H9 (cell line): ENCODE measurements at regions not wholly inside any gene's neighbourhood (a gene's known extent, or its start where the extent isn't known, plus 50 kb on each side); places are given as distances from the start of the nearest gene placed in this dataset.
A peak's percentile ranks its signal among the peaks of the same experiment; 100 is the strongest.

Source experiments
- DNase-seq: peaks from one replicate; pipeline ENCODE4 v3.0.0-alpha.2; 2017
- H2AFZ ChIP-seq: one replicate; pipeline ENCODE4 v1.6.1; 2013; ENCODE audit warnings: mild to moderate bottlenecking, low read length, control low read depth, moderate library complexity
- H2AK5ac ChIP-seq: 2 replicates; pipeline ENCODE4 v1.6.1; 2013; ENCODE audit warnings: low read length, control low read depth, mixed read lengths; ENCODE audit not compliant: insufficient read length
- H2BK120ac ChIP-seq: one replicate; pipeline ENCODE4 v1.6.1; 2013; ENCODE audit warnings: low read depth, mild to moderate bottlenecking, low read length, control low read depth, inconsistent platforms; ENCODE audit not compliant: poor library complexity, severe bottlenecking
- H2BK12ac ChIP-seq: 2 replicates; pipeline ENCODE4 v1.6.1; 2013; ENCODE audit warnings: low read length, control low read depth, mixed read lengths, low read depth; ENCODE audit not compliant: insufficient read length
- H2BK15ac ChIP-seq: 2 replicates; pipeline ENCODE4 v1.6.1; 2013; ENCODE audit warnings: low read depth, low read length, control low read depth
- H2BK20ac ChIP-seq: one replicate; pipeline ENCODE4 v1.6.1; 2013; ENCODE audit warnings: low read depth, mild to moderate bottlenecking, low read length, control low read depth, inconsistent platforms; ENCODE audit not compliant: poor library complexity, severe bottlenecking
- H2BK5ac ChIP-seq: 2 replicates; pipeline ENCODE4 v1.6.1; 2013; ENCODE audit warnings: low read length, control low read depth, mixed read lengths; ENCODE audit not compliant: insufficient read length
- H3K14ac ChIP-seq: 2 replicates; pipeline ENCODE4 v1.6.1; 2013; ENCODE audit warnings: low read length, control low read depth; ENCODE audit not compliant: insufficient read depth
- H3K18ac ChIP-seq: 2 replicates; pipeline ENCODE4 v1.6.1; 2013; ENCODE audit warnings: low read depth, mild to moderate bottlenecking, mixed read lengths, low read length, control low read depth; ENCODE audit not compliant: insufficient read length
- H3K23ac ChIP-seq: 2 replicates; pipeline ENCODE4 v1.6.1; 2013; ENCODE audit warnings: low read length, control low read depth, mixed read lengths, low read depth; ENCODE audit not compliant: insufficient read length
- H3K23me2 ChIP-seq: 2 replicates; pipeline ENCODE4 v1.6.1; 2013; ENCODE audit warnings: low read depth, mild to moderate bottlenecking, mixed read lengths, low read length, control low read depth; ENCODE audit not compliant: insufficient read length, poor library complexity, severe bottlenecking
- H3K27ac ChIP-seq: 2 replicates; pipeline ENCODE4 v1.5.1; 2013; ENCODE audit warnings: low read length, control low read depth, mixed read lengths, low read depth; ENCODE audit not compliant: insufficient read length
- H3K27me3 ChIP-seq: 2 replicates; pipeline ENCODE4 v1.6.1; 2013; ENCODE audit warnings: low read length, control low read depth, inconsistent platforms; ENCODE audit not compliant: insufficient read depth
- H3K4ac ChIP-seq: 2 replicates; pipeline ENCODE4 v1.6.1; 2013; ENCODE audit warnings: low read depth, mild to moderate bottlenecking, control low read depth, inconsistent platforms, low read length, moderate library complexity
- H3K4me1 ChIP-seq: 2 replicates; pipeline ENCODE4 v1.6.1; 2013; ENCODE audit warnings: low read length, control low read depth, inconsistent platforms; ENCODE audit not compliant: insufficient read depth
- H3K4me2 ChIP-seq: 2 replicates; pipeline ENCODE4 v1.6.1; 2013; ENCODE audit warnings: low read length, control low read depth, mixed read lengths; ENCODE audit not compliant: insufficient read length, insufficient read depth
- H3K56ac ChIP-seq: 2 replicates; pipeline ENCODE4 v1.6.1; 2013; ENCODE audit warnings: low read depth, mild to moderate bottlenecking, mixed read lengths, low read length, control low read depth; ENCODE audit not compliant: insufficient read length
- H3K79me1 ChIP-seq: 2 replicates; pipeline ENCODE4 v1.6.1; 2013; ENCODE audit warnings: low read depth, mild to moderate bottlenecking, moderate library complexity, low read length, control low read depth, inconsistent platforms; ENCODE audit not compliant: insufficient read depth, poor library complexity, severe bottlenecking
- H3K79me2 ChIP-seq: 2 replicates; pipeline ENCODE4 v1.6.1; 2013; ENCODE audit warnings: low read length, control low read depth, inconsistent platforms; ENCODE audit not compliant: insufficient read depth
- H3K9ac ChIP-seq: 2 replicates; pipeline ENCODE4 v1.6.1; 2013; ENCODE audit warnings: low read length, control low read depth, mixed read lengths; ENCODE audit not compliant: insufficient read length; ENCODE audit errors: extremely low read depth
- H3K9me3 ChIP-seq: one replicate; pipeline ENCODE4 v1.6.1; 2013; ENCODE audit warnings: low read depth, low read length, inconsistent platforms; ENCODE audit not compliant: control insufficient read depth
- H3T11ph ChIP-seq: one replicate; pipeline ENCODE4 v1.6.1; 2013; ENCODE audit warnings: mild to moderate bottlenecking, low read length, control low read depth, inconsistent platforms
- H4K20me1 ChIP-seq: one replicate; pipeline ENCODE4 v1.6.1; 2013; ENCODE audit not compliant: control insufficient read depth, insufficient read length, insufficient read depth
- H4K5ac ChIP-seq: 2 replicates; pipeline ENCODE4 v1.6.1; 2013; ENCODE audit warnings: low read depth, mild to moderate bottlenecking, mixed read lengths, low read length, control low read depth; ENCODE audit not compliant: insufficient read length
- H4K8ac ChIP-seq: replicated peaks from 2 replicates; pipeline ENCODE4 v1.6.1; 2013; ENCODE audit warnings: low read length, control low read depth, mixed read lengths, low read depth; ENCODE audit not compliant: insufficient read length
- H4K91ac ChIP-seq: 2 replicates; pipeline ENCODE4 v1.6.1; 2013; ENCODE audit warnings: low read depth, mild to moderate bottlenecking, moderate library complexity, mixed read lengths, low read length, control low read depth; ENCODE audit not compliant: insufficient read length
- H3K27ac Mint-ChIP-seq, 3 experiments: 2 replicates in 2 of 3; 3 replicates in 1 of 3; pipeline ENCODE4 v1.8.0; 2020 to 2021; ENCODE audit warnings: mixed read lengths in 3 of 3, mild to moderate bottlenecking in 1 of 3, moderate library complexity in 1 of 3
- H3K27me3 Mint-ChIP-seq: 2 replicates; pipeline ENCODE4 v1.8.0; 2021; ENCODE audit warnings: low read depth, mild to moderate bottlenecking, moderate library complexity, mixed read lengths
- H3K36me3 Mint-ChIP-seq, 3 experiments: 2 replicates in 2 of 3; 3 replicates in 1 of 3; pipeline ENCODE4 v1.8.0; 2020 to 2021; ENCODE audit warnings: low read depth in 3 of 3, mixed read lengths in 3 of 3; ENCODE audit not compliant: insufficient read depth in 1 of 3
- H3K4me1 Mint-ChIP-seq, 2 experiments: 2 replicates each; pipeline ENCODE4 v1.8.0; 2020; ENCODE audit warnings: mixed read lengths in 2 of 2
- H3K4me3 Mint-ChIP-seq, 2 experiments: 2 replicates in 1 of 2; 3 replicates in 1 of 2; pipeline ENCODE4 v1.8.0; 2020 to 2021; ENCODE audit warnings: mild to moderate bottlenecking in 2 of 2, mixed read lengths in 2 of 2, moderate library complexity in 1 of 2
- H3K9me3 Mint-ChIP-seq, 2 experiments: 2 replicates in 1 of 2; 3 replicates in 1 of 2; pipeline ENCODE4 v1.8.0; 2020; ENCODE audit warnings: mild to moderate bottlenecking in 2 of 2, mixed read lengths in 2 of 2, moderate library complexity in 1 of 2
- WGBS: extraction: QIAGEN DNeasy Blood & Tissue Kit; methylation state at CpG from one replicate; pipeline ENCODE4 v1.1.7; 2013; ENCODE audit warnings: missing lambda C conversion rate, low lambda C conversion rate, mixed read lengths; ENCODE audit not compliant: insufficient read length; ENCODE audit errors: extremely low coverage; 5-methylcytosine and 5-hydroxymethylcytosine counted together
- TF ChIP-seq, protein P1 (sequence below): fragments of 200-600 bp; sonication (generic); conservative IDR thresholded peaks from 3 replicates; pipeline ENCODE4 v1.8.0; 2021; ENCODE audit warnings: antibody characterized with exemption, mild to moderate bottlenecking

- Histone ChIP-seq H3K4me2 (no peak overlapping the region), H2BK20ac (no peak overlapping the region), H3K14ac (no peak overlapping the region), H3K23ac (no peak overlapping the region), H4K20me1 (no peaks in the 10 kb centered on the region), H3K27me3 (no peaks in the 10 kb centered on the region), H2BK12ac (no peak overlapping the region), H4K8ac (no peak overlapping the region), H2BK15ac (no peak overlapping the region), H3K4me1 (no peaks in the 10 kb centered on the region), H3K9ac (no peak overlapping the region), H4K5ac (no peak overlapping the region), H2BK5ac (no peak overlapping the region), H3K18ac (no peak overlapping the region), H2AFZ (no peak overlapping the region), H3K4ac (no peak overlapping the region), H3K56ac (no peak overlapping the region), H3K9me3 (no peaks in the 10 kb centered on the region), H2AK5ac (no peak overlapping the region), H3K27ac (no peak overlapping the region), H3K23me2 (no peaks in the 10 kb centered on the region), H3T11ph (no peak overlapping the region), H4K91ac (no peak overlapping the region), H2BK120ac (no peak overlapping the region), H3K79me1 (no peaks in the 10 kb centered on the region), H3K79me2 (no peaks in the 10 kb centered on the region)
- no peaks in the 10 kb centered on the region; a peak in 1 of 7 replicates for H3K36me3 Mint-ChIP-seq
- DNase-seq: peak; percentile 16
- H3K9me3 Mint-ChIP-seq: no peaks in the 10 kb centered on the region
- H3K4me3 Mint-ChIP-seq: no peak overlapping the region
- peaks cover 19 to 26% of the 10 kb centered on the region in 2 experiments for H3K4me1 Mint-ChIP-seq
- TF ChIP-seq, protein P1, sequence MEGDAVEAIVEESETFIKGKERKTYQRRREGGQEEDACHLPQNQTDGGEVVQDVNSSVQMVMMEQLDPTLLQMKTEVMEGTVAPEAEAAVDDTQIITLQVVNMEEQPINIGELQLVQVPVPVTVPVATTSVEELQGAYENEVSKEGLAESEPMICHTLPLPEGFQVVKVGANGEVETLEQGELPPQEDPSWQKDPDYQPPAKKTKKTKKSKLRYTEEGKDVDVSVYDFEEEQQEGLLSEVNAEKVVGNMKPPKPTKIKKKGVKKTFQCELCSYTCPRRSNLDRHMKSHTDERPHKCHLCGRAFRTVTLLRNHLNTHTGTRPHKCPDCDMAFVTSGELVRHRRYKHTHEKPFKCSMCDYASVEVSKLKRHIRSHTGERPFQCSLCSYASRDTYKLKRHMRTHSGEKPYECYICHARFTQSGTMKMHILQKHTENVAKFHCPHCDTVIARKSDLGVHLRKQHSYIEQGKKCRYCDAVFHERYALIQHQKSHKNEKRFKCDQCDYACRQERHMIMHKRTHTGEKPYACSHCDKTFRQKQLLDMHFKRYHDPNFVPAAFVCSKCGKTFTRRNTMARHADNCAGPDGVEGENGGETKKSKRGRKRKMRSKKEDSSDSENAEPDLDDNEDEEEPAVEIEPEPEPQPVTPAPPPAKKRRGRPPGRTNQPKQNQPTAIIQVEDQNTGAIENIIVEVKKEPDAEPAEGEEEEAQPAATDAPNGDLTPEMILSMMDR: no peak
- WGBS: no CpG with 5 or more reads among the region's 20 CpGs
- no peaks in the 10 kb centered on the region; the same call in 1 of the 2 replicates for H3K27me3 Mint-ChIP-seq
- no peak overlapping the region for H3K27ac Mint-ChIP-seq
Measured at GRCh38 chr15:99440551-99441443, 125.0 kb upstream of the MEF2A start.
